Naive thymus-derived CD4-positive, alpha-beta T cell (primary cell): ENCODE measurements at regions not wholly inside any gene's neighbourhood (a gene's known extent, or its start where the extent isn't known, plus 50 kb on each side); places are given as distances from the start of the nearest gene placed in this dataset.
"Not testable (repeated sequence)": the region's sequence is repeated elsewhere in the genome, so short reads cannot be mapped to it uniquely, and the experiment has no call there.

Experiments used
- ATAC-seq: fragments of 150-1000 bp; cut with Tn5 transposase; 2 replicates; pipeline ENCODE4 v1.10.0; 2021; ENCODE audit warnings: mild to moderate bottlenecking, moderate library complexity
- CTCF ChIA-PET: fragments of 350-600 bp; sonication (Branson Sonifier 250); formaldehyde crosslinking; loops from one replicate; lab custom pipeline; 2021; ENCODE audit warnings: antibody characterized with exemption; lab: Charles Lee
- POLR2A ChIA-PET: fragments of 350-600 bp; sonication (Branson Sonifier 250); formaldehyde crosslinking; loops from one replicate; lab custom pipeline; 2021; ENCODE audit warnings: antibody characterized with exemption, inconsistent platforms; lab: Charles Lee
- DNase-seq, 9 donors: peaks; one replicate each; pipeline versions ENCODE4 v3.0.0 to v3.0.0-alpha.2; 2020 to 2022; ENCODE audit warnings: mixed read lengths in 1 of 9
- H3K27ac ChIP-seq: one replicate; pipeline ENCODE4 v1.7.0; 2013; ENCODE audit warnings: mild to moderate bottlenecking, low read depth, low read length, moderate library complexity
- H3K27me3 ChIP-seq, 2 donors: one replicate each; pipeline ENCODE4 v1.7.0; 2013; ENCODE audit warnings: low read length in 2 of 2, mild to moderate bottlenecking in 2 of 2, moderate library complexity in 2 of 2; ENCODE audit not compliant: control insufficient read depth in 2 of 2, insufficient read depth in 2 of 2
- H3K36me3 ChIP-seq, 3 experiments: 1 replicate in 2 of 3; 2 replicates in 1 of 3; pipeline ENCODE4 v1.7.0; 2013; ENCODE audit warnings: low read length in 3 of 3, mild to moderate bottlenecking in 3 of 3, moderate library complexity in 1 of 3; ENCODE audit not compliant: insufficient read depth in 3 of 3, control insufficient read depth in 2 of 3
- H3K4me1 ChIP-seq, 2 donors: one replicate each; pipeline ENCODE4 v1.7.0; 2013; ENCODE audit warnings: low read length in 2 of 2, mild to moderate bottlenecking in 2 of 2, moderate library complexity in 1 of 2; ENCODE audit not compliant: control insufficient read depth in 2 of 2, insufficient read depth in 2 of 2
- H3K4me3 ChIP-seq: 2 replicates; pipeline ENCODE4 v1.7.0; 2013; ENCODE audit warnings: mild to moderate bottlenecking, low read length
- H3K9me3 ChIP-seq, 3 experiments: 1 replicate in 2 of 3; 2 replicates in 1 of 3; pipeline ENCODE4 v1.7.0; 2013; ENCODE audit warnings: low read length in 3 of 3; ENCODE audit not compliant: control insufficient read depth in 2 of 3
- H3K27ac Mint-ChIP-seq, 9 donors: one replicate each; pipeline ENCODE4 v1.8.0; 2020 to 2022; ENCODE audit warnings: mixed read lengths in 9 of 9, mild to moderate bottlenecking in 8 of 9, moderate library complexity in 5 of 9, inconsistent platforms in 2 of 9
- H3K27me3 Mint-ChIP-seq, 5 donors: one replicate each; pipeline ENCODE4 v1.8.0; 2021 to 2022; ENCODE audit warnings: mixed read lengths in 5 of 5, mild to moderate bottlenecking in 1 of 5
- H3K36me3 Mint-ChIP-seq, 5 donors: one replicate each; pipeline ENCODE4 v1.8.0; 2020 to 2022; ENCODE audit warnings: mixed read lengths in 5 of 5, mild to moderate bottlenecking in 3 of 5, inconsistent platforms in 1 of 5
- H3K4me1 Mint-ChIP-seq, 7 donors: one replicate each; pipeline ENCODE4 v1.8.0; 2020 to 2022; ENCODE audit warnings: mixed read lengths in 7 of 7, mild to moderate bottlenecking in 3 of 7, inconsistent platforms in 1 of 7
- H3K4me3 Mint-ChIP-seq, 10 donors: one replicate each; pipeline ENCODE4 v1.8.0; 2020 to 2022; ENCODE audit warnings: mild to moderate bottlenecking in 10 of 10, mixed read lengths in 10 of 10, moderate library complexity in 6 of 10, inconsistent platforms in 2 of 10
- H3K9me3 Mint-ChIP-seq, 11 donors: one replicate each; pipeline ENCODE4 v1.8.0; 2020 to 2022; ENCODE audit warnings: mixed read lengths in 11 of 11, mild to moderate bottlenecking in 4 of 11, inconsistent platforms in 1 of 11, moderate library complexity in 1 of 11
- intact Hi-C, 2 donors: fragments of 100-400 bp; cut with micrococcal nuclease; formaldehyde crosslinking; loops; one replicate each; pipeline ENCODE4 v1.15.1; 2023

GRCh38 chr12:25698772-25699171 lies 145.7 kb upstream of the LMNTD1 start:
- no peaks in the 10 kb centered on the region for H3K9me3 ChIP-seq
- no peak overlapping the region for H3K4me3 ChIP-seq
- ATAC-seq (no peak), DNase-seq (no peak)
- Mint-ChIP-seq H3K27me3 (no peaks in the 10 kb centered on the region), H3K4me3 (no peak overlapping the region), H3K36me3 (peaks cover 0 to 2% (median 0%) of the 10 kb centered on the region in 5 donors), H3K4me1 (no peaks in the 10 kb centered on the region), H3K27ac (no peak overlapping the region), H3K9me3 (peaks cover 0 to 13% (median 2%) of the 10 kb centered on the region in 11 donors)
- CTCF ChIA-PET: interaction anchor here (0.6 kb wide), 1 partner anchor 116 kb away, joined by 3 read pairs; no protein-coding TSS in a partner anchor
- POLR2A ChIA-PET: no interaction called here
- no peaks in the 10 kb centered on the region for H3K36me3 ChIP-seq
- no peak overlapping the region for H3K27ac ChIP-seq
- intact Hi-C loops: no loop called here
- no peaks in the 10 kb centered on the region for H3K4me1 ChIP-seq
- H3K27me3 ChIP-seq: no peaks in the 10 kb centered on the region

GRCh38 chr12:25699454-25699853 lies 146.4 kb upstream of the LMNTD1 start:
- Mint-ChIP-seq H3K27ac (no peak overlapping the region), H3K4me3 (no peak overlapping the region), H3K9me3 (peaks cover 0 to 13% (median 2%) of the 10 kb centered on the region in 11 donors), H3K27me3 (no peaks in the 10 kb centered on the region), H3K4me1 (peaks cover 0 to 4% (median 0%) of the 10 kb centered on the region in 7 donors), H3K36me3 (peaks cover 0 to 2% (median 0%) of the 10 kb centered on the region in 5 donors)
- intact Hi-C loops: no loop called here
- no peak for DNase-seq
- Histone ChIP-seq H3K9me3 (no peaks in the 10 kb centered on the region), H3K36me3 (no peaks in the 10 kb centered on the region), H3K4me1 (no peaks in the 10 kb centered on the region), H3K4me3 (no peak overlapping the region), H3K27ac (no peak overlapping the region), H3K27me3 (no peaks in the 10 kb centered on the region)
- ChIA-PET POLR2A (no interaction called here), CTCF (interaction anchor here (0.6 kb wide), 1 partner anchor 117 kb away, joined by 3 read pairs; no protein-coding TSS in a partner anchor)
- no peak for ATAC-seq

- H3K4me1 ChIP-seq: no peaks in the 10 kb centered on the region
- Mint-ChIP-seq H3K4me1 (peaks cover 0 to 16% (median 8%) of the 10 kb centered on the region in 7 donors), H3K27ac (no peak overlapping the region), H3K4me3 (no peak overlapping the region), H3K27me3 (no peaks in the 10 kb centered on the region), H3K9me3 (peaks cover 0 to 14% (median 4%) of the 10 kb centered on the region in 11 donors), H3K36me3 (peaks cover 0 to 2% (median 0%) of the 10 kb centered on the region in 5 donors)
- ChIA-PET POLR2A (no interaction called here), CTCF (no interaction called here)
- H3K27ac ChIP-seq: no peak overlapping the region
- ATAC-seq (no peak), DNase-seq (no peak)
- H3K27me3 ChIP-seq: no peaks in the 10 kb centered on the region
- H3K9me3 ChIP-seq: no peaks in the 10 kb centered on the region
- H3K36me3 ChIP-seq: no peaks in the 10 kb centered on the region
- intact Hi-C loops: no loop called here
- H3K4me3 ChIP-seq: no peak overlapping the region
These were observed 148.2 kb upstream of the LMNTD1 start for GRCh38 chr12:25701290-25701689.

GRCh38 chr12:25702553-25702952 lies 149.5 kb upstream of the LMNTD1 start:
- no peak for DNase-seq
- Histone ChIP-seq H3K27ac (no peak overlapping the region), H3K4me1 (no peaks in the 10 kb centered on the region), H3K36me3 (no peaks in the 10 kb centered on the region), H3K27me3 (no peaks in the 10 kb centered on the region), H3K9me3 (no peaks in the 10 kb centered on the region), H3K4me3 (no peak overlapping the region)
- ChIA-PET CTCF (interaction anchor here (0.9 kb wide), 1 partner anchor 9 kb away, joined by 3 read pairs; no protein-coding TSS in a partner anchor), POLR2A (no interaction called here)
- peaks cover 0 to 6% (median 2%) of the 10 kb centered on the region in 5 donors for H3K36me3 Mint-ChIP-seq
- intact Hi-C loops: no loop called here
- no peaks in the 10 kb centered on the region for H3K27me3 Mint-ChIP-seq
- no peak for ATAC-seq
- peaks cover 0 to 16% (median 8%) of the 10 kb centered on the region in 7 donors for H3K4me1 Mint-ChIP-seq
- no peak overlapping the region for H3K27ac Mint-ChIP-seq
- H3K4me3 Mint-ChIP-seq: no peak overlapping the region
- H3K9me3 Mint-ChIP-seq: peaks cover 0 to 12% (median 6%) of the 10 kb centered on the region in 11 donors

GRCh38 chr12:25705261-25705660 lies 152.2 kb upstream of the LMNTD1 start:
- Histone ChIP-seq H3K4me3 (no peak overlapping the region), H3K27ac (no peak overlapping the region), H3K9me3 (no peaks in the 10 kb centered on the region), H3K27me3 (no peaks in the 10 kb centered on the region), H3K4me1 (no peaks in the 10 kb centered on the region), H3K36me3 (no peaks in the 10 kb centered on the region)
- Mint-ChIP-seq H3K4me3 (no peak overlapping the region), H3K36me3 (peaks cover 0 to 11% (median 2%) of the 10 kb centered on the region in 5 donors), H3K9me3 (peaks cover 0 to 28% (median 7%) of the 10 kb centered on the region in 11 donors), H3K27ac (peak overlapping the region in 2 of 9 donors; percentile 32 to 44), H3K27me3 (no peaks in the 10 kb centered on the region), H3K4me1 (peaks cover 0 to 16% (median 8%) of the 10 kb centered on the region in 7 donors)
- intact Hi-C loops: no loop called here
- ChIA-PET POLR2A (no interaction called here), CTCF (no interaction called here)
- DNase-seq (no peak), ATAC-seq (no peak)

- H3K27ac ChIP-seq, ATAC-seq, POLR2A ChIA-PET, H3K4me3 ChIP-seq, DNase-seq, H3K4me1 ChIP-seq, H3K27ac Mint-ChIP-seq, intact Hi-C loops, H3K4me3 Mint-ChIP-seq, CTCF ChIA-PET, H3K27me3 ChIP-seq, H3K9me3 ChIP-seq, H3K36me3 ChIP-seq, H3K27me3 Mint-ChIP-seq: not testable (repeated sequence)
- H3K36me3 Mint-ChIP-seq: peaks cover 0 to 11% (median 6%) of the 10 kb centered on the region in 5 donors
- peaks cover 0 to 40% (median 7%) of the 10 kb centered on the region in 11 donors for H3K9me3 Mint-ChIP-seq
- peaks cover 0 to 16% (median 8%) of the 10 kb centered on the region in 7 donors for H3K4me1 Mint-ChIP-seq
These were observed 153.6 kb upstream of the LMNTD1 start for GRCh38 chr12:25706646-25707045.

GRCh38 chr12:25707056-25707455 lies 154.0 kb upstream of the LMNTD1 start:
- no peak overlapping the region for H3K4me3 Mint-ChIP-seq
- H3K27ac ChIP-seq: no peak overlapping the region
- H3K4me3 ChIP-seq: no peak overlapping the region
- H3K4me1 ChIP-seq: no peaks in the 10 kb centered on the region
- no peak for DNase-seq
- peaks cover 0 to 40% (median 7%) of the 10 kb centered on the region in 11 donors for H3K9me3 Mint-ChIP-seq
- ATAC-seq: no peak
- H3K36me3 Mint-ChIP-seq: peaks cover 0 to 11% (median 6%) of the 10 kb centered on the region in 5 donors
- H3K36me3 ChIP-seq: no peaks in the 10 kb centered on the region
- no peaks in the 10 kb centered on the region for H3K27me3 Mint-ChIP-seq
- H3K9me3 ChIP-seq: no peaks in the 10 kb centered on the region
- CTCF ChIA-PET: no interaction called here
- H3K27me3 ChIP-seq: no peaks in the 10 kb centered on the region
- H3K27ac Mint-ChIP-seq: no peak overlapping the region
- POLR2A ChIA-PET: no interaction called here
- intact Hi-C loops: no loop called here
- peaks cover 0 to 16% (median 8%) of the 10 kb centered on the region in 7 donors for H3K4me1 Mint-ChIP-seq
